ENCODE measurements at regions not wholly inside any gene's neighbourhood (a gene's known extent, or its start where the extent isn't known, plus 50 kb on each side); places are given as distances from the start of the nearest gene placed in this dataset.

GRCh38 chr10:125266541-125266940 lies 106.2 kb upstream of the CTBP2 start:
- no peak overlapping the region for H3K4me3 ChIP-seq (ENCODE audit: low read length)
- DNase-seq (ENCODE audit: low read depth), result no peak
- no peak for TF ChIP-seq CTCF (IDR thresholded peaks at IDR 0.05; ENCODE audit: insufficient read depth, low read depth, low read length, missing control alignments)

- TF ChIP-seq CTCF (IDR thresholded peaks at IDR 0.05; ENCODE audit: insufficient read depth, low read depth, low read length, missing control alignments), result no peak
- no peak overlapping the region for H3K4me3 ChIP-seq (ENCODE audit: low read length)
- no peak for DNase-seq (ENCODE audit: low read depth)
Measured at GRCh38 chr10:125265579-125265955, 105.2 kb upstream of the CTBP2 start.

GRCh38 chr10:125264757-125265578 lies 104.6 kb upstream of the CTBP2 start:
- no peak overlapping the region for H3K4me3 ChIP-seq (ENCODE audit: low read length)
- peak; percentile 97 for DNase-seq (ENCODE audit: low read depth)
- TF ChIP-seq CTCF (IDR thresholded peaks at IDR 0.05; ENCODE audit: insufficient read depth, low read depth, low read length, missing control alignments), result no peak

GRCh38 chr10:125264091-125264490 lies 103.7 kb upstream of the CTBP2 start:
- no peak for TF ChIP-seq CTCF (IDR thresholded peaks at IDR 0.05; ENCODE audit: insufficient read depth, low read depth, low read length, missing control alignments)
- H3K4me3 ChIP-seq (ENCODE audit: low read length), result no peak overlapping the region
- DNase-seq (ENCODE audit: low read depth), result peak; percentile 19

- DNase-seq (ENCODE audit: low read depth), result peak; percentile 95
- no peak for TF ChIP-seq CTCF (IDR thresholded peaks at IDR 0.05; ENCODE audit: insufficient read depth, low read depth, low read length, missing control alignments)
- H3K4me3 ChIP-seq (ENCODE audit: low read length), result no peak overlapping the region
Measured at GRCh38 chr10:125263551-125263950, 103.2 kb upstream of the CTBP2 start.

GRCh38 chr10:125262920-125263319 lies 102.6 kb upstream of the CTBP2 start:
- no peak for DNase-seq (ENCODE audit: low read depth)
- H3K4me3 ChIP-seq (ENCODE audit: low read length), result no peak overlapping the region
- TF ChIP-seq CTCF (IDR thresholded peaks at IDR 0.05; ENCODE audit: insufficient read depth, low read depth, low read length, missing control alignments), result no peak

- DNase-seq (ENCODE audit: low read depth), result no peak
- no peak overlapping the region for H3K4me3 ChIP-seq (ENCODE audit: low read length)
- no peak for TF ChIP-seq CTCF (IDR thresholded peaks at IDR 0.05; ENCODE audit: insufficient read depth, low read depth, low read length, missing control alignments)
Measured at GRCh38 chr10:125262409-125262808, 102.0 kb upstream of the CTBP2 start.

All from epithelial cell of esophagus (primary cell).